Neural cell (in vitro differentiated cells): ENCODE measurements at regions not wholly inside any gene's neighbourhood (a gene's known extent, or its start where the extent isn't known, plus 50 kb on each side); places are given as distances from the start of the nearest gene placed in this dataset.

Experiments
- EZH2 ChIP-seq: fragments of 200-600, 300-800 bp; shearing (Covaris generic), sonication (generic); IDR thresholded peaks from 2 replicates; pipeline ENCODE4 v1.6.1; 2014; ENCODE audit warnings: antibody characterized with exemption, low read length, borderline replicate concordance, mild to moderate bottlenecking; ENCODE audit not compliant: insufficient read depth, poor library complexity, severe bottlenecking
- POLR2AphosphoS5 ChIP-seq: IDR thresholded peaks from 2 replicates; pipeline ENCODE4 v1.6.1; 2012
- TF ChIP-seq, protein P1 (sequence below): fragments of 450-650 bp; IDR thresholded peaks from 2 replicates; pipeline ENCODE4 v1.5.1; 2014; ENCODE audit warnings: antibody characterized with exemption, mild to moderate bottlenecking, moderate library complexity; ENCODE audit not compliant: poor library complexity, severe bottlenecking

DNA sequence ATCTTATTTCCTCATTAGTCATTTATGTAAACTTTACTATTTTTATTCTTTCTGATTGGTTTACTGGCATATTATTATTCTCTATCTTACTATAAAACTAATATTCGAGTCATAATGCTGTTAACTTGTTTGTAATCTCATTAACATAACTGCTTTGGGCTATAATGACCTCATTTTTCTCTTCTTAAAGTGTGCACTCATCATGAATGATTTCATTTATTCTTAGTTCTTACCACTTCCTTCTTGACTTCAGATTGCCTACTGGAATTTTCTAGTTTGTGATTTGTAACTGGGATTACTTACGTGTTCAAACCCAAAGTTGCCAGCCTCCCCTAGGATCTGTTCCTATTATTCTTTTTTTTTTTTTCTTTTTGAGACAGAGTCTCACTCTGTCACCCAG, 91.8 kb upstream of the TNFAIP3 start:
- TF ChIP-seq POLR2AphosphoS5 (no peak), EZH2 (no peak)
- TF ChIP-seq, protein P1, sequence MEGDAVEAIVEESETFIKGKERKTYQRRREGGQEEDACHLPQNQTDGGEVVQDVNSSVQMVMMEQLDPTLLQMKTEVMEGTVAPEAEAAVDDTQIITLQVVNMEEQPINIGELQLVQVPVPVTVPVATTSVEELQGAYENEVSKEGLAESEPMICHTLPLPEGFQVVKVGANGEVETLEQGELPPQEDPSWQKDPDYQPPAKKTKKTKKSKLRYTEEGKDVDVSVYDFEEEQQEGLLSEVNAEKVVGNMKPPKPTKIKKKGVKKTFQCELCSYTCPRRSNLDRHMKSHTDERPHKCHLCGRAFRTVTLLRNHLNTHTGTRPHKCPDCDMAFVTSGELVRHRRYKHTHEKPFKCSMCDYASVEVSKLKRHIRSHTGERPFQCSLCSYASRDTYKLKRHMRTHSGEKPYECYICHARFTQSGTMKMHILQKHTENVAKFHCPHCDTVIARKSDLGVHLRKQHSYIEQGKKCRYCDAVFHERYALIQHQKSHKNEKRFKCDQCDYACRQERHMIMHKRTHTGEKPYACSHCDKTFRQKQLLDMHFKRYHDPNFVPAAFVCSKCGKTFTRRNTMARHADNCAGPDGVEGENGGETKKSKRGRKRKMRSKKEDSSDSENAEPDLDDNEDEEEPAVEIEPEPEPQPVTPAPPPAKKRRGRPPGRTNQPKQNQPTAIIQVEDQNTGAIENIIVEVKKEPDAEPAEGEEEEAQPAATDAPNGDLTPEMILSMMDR = no peak
